ENCODE measurements at regions not wholly inside any gene's neighbourhood (a gene's known extent, or its start where the extent isn't known, plus 50 kb on each side); places are given as distances from the start of the nearest gene placed in this dataset.

GRCh38 chr5:101123363-101123762 is 220.3 kb upstream of the ST8SIA4 start:
- WGBS, 2 donors (ENCODE audit: low coverage in 1 of 2), result 86 to 100% methylated on average over 2 of the region's 2 CpGs

GRCh38 chr5:101112645-101113044 is 209.6 kb upstream of the ST8SIA4 start:
- Histone ChIP-seq H3K27me3 (no peaks in the 10 kb centered on the region), H3K4me1 (no peaks in the 10 kb centered on the region), H3K4me3 (no peak overlapping the region), H3K36me3 (no peaks in the 10 kb centered on the region), H3K9me3 (no peaks in the 10 kb centered on the region), H3K27ac (no peak overlapping the region)
- no peak for ATAC-seq
- TF ChIP-seq POLR2A (IDR thresholded peaks at IDR 0.05) (no peak), CTCF (IDR thresholded peaks at IDR 0.05) (no peak), EP300 (IDR thresholded peaks at IDR 0.05) (no peak), POLR2AphosphoS5 (IDR thresholded peaks at IDR 0.05) (no peak)

More at GRCh38 chr5:101123363-101123762, 220.3 kb upstream of the ST8SIA4 start:
- no peaks in the 10 kb centered on the region for H3K9me3 ChIP-seq
- H3K27me3 ChIP-seq, result no peaks in the 10 kb centered on the region
- no peaks in the 10 kb centered on the region for H3K4me1 ChIP-seq
- ATAC-seq, result no peak
- H3K36me3 ChIP-seq, result no peaks in the 10 kb centered on the region
- TF ChIP-seq EP300 (IDR thresholded peaks at IDR 0.05) (no peak), POLR2AphosphoS5 (IDR thresholded peaks at IDR 0.05) (no peak), POLR2A (IDR thresholded peaks at IDR 0.05) (no peak), CTCF (IDR thresholded peaks at IDR 0.05) (no peak)
- no peak overlapping the region for H3K27ac ChIP-seq
- no peak overlapping the region for H3K4me3 ChIP-seq

GRCh38 chr5:101103874-101104273 is 200.8 kb upstream of the ST8SIA4 start:
- ATAC-seq, result no peak
- TF ChIP-seq POLR2AphosphoS5 (IDR thresholded peaks at IDR 0.05), result no peak
- no peak for TF ChIP-seq EP300 (IDR thresholded peaks at IDR 0.05)
- TF ChIP-seq CTCF (IDR thresholded peaks at IDR 0.05), result no peak
- TF ChIP-seq POLR2A (IDR thresholded peaks at IDR 0.05), result no peak
- Histone ChIP-seq H3K4me1 (no peaks in the 10 kb centered on the region), H3K4me3 (no peak overlapping the region), H3K27me3 (no peaks in the 10 kb centered on the region), H3K36me3 (no peaks in the 10 kb centered on the region), H3K27ac (no peak overlapping the region), H3K9me3 (no peaks in the 10 kb centered on the region)
- 38 to 60% methylated on average over 1 of the region's 1 CpG for WGBS, 2 donors (ENCODE audit: low coverage in 1 of 2)

GRCh38 chr5:101102506-101102905 is 199.4 kb upstream of the ST8SIA4 start:
- Histone ChIP-seq H3K4me1 (no peaks in the 10 kb centered on the region), H3K4me3 (no peak overlapping the region), H3K27me3 (no peaks in the 10 kb centered on the region), H3K36me3 (no peaks in the 10 kb centered on the region), H3K9me3 (no peaks in the 10 kb centered on the region), H3K27ac (no peak overlapping the region)
- no peak for ATAC-seq
- TF ChIP-seq POLR2AphosphoS5 (IDR thresholded peaks at IDR 0.05), result no peak
- TF ChIP-seq POLR2A (IDR thresholded peaks at IDR 0.05), result no peak
- TF ChIP-seq EP300 (IDR thresholded peaks at IDR 0.05), result no peak
- TF ChIP-seq CTCF (IDR thresholded peaks at IDR 0.05), result no peak

GRCh38 chr5:101091902-101092301 is 188.8 kb upstream of the ST8SIA4 start:
- no peak for ATAC-seq

More at GRCh38 chr5:101091902-101092301, 188.8 kb upstream of the ST8SIA4 start:
- no peak overlapping the region for H3K27ac ChIP-seq
- WGBS, 2 donors (ENCODE audit: low coverage in 1 of 2), result 67 to 80% methylated on average over 1 of the region's 1 CpG
- no peak overlapping the region for H3K4me3 ChIP-seq
- TF ChIP-seq CTCF (IDR thresholded peaks at IDR 0.05), result no peak
- no peak for TF ChIP-seq POLR2AphosphoS5 (IDR thresholded peaks at IDR 0.05)
- TF ChIP-seq EP300 (IDR thresholded peaks at IDR 0.05), result no peak
- no peak for TF ChIP-seq POLR2A (IDR thresholded peaks at IDR 0.05)
- H3K9me3 ChIP-seq, result no peaks in the 10 kb centered on the region
- no peaks in the 10 kb centered on the region for H3K4me1 ChIP-seq
- H3K27me3 ChIP-seq, result no peaks in the 10 kb centered on the region
- H3K36me3 ChIP-seq, result no peaks in the 10 kb centered on the region
